OCI-LY7 (cell line): ENCODE measurements at regions not wholly inside any gene's neighbourhood (a gene's known extent, or its start where the extent isn't known, plus 50 kb on each side); places are given as distances from the start of the nearest gene placed in this dataset.
"Not testable (repeated sequence)": the region's sequence is repeated elsewhere in the genome, so short reads cannot be mapped to it uniquely, and the experiment has no call there.

ENCODE experiments used
- CTCF ChIP-seq: fragments of 200-600 bp; sonication (generic); conservative IDR thresholded peaks from 2 replicates; pipeline ENCODE4 v1.5.1; 2014; ENCODE audit warnings: mild to moderate bottlenecking, antibody characterized with exemption, low read length, moderate library complexity, mixed read lengths
- EZH2phosphoT487 ChIP-seq: fragments of 200-600 bp; sonication (generic); IDR thresholded peaks from 2 replicates; pipeline ENCODE4 v1.6.1; 2018; ENCODE audit warnings: low read depth, borderline replicate concordance, mild to moderate bottlenecking, mixed run types, antibody characterized with exemption, low read length, moderate library complexity, mixed read lengths

GRCh38 chr1:173394813-173395212, 82.3 kb upstream of the PRDX6 start:
- TF ChIP-seq CTCF, EZH2phosphoT487: not testable (repeated sequence)
